Heart left ventricle (tissue), 16 donors: ENCODE measurements at regions not wholly inside any gene's neighbourhood (a gene's known extent, or its start where the extent isn't known, plus 50 kb on each side); places are given as distances from the start of the nearest gene placed in this dataset.

Experiments used
- ATAC-seq, 4 donors: fragments of 200-7000 bp; cut with Tn5 transposase; one replicate each; pipeline ENCODE4 v1.9.1; 2020 to 2022; ENCODE audit warnings: moderate library complexity in 4 of 4, mild to moderate bottlenecking in 3 of 4, moderate number of reproducible peaks in 1 of 4
- DNase-seq, 5 donors: peaks; one replicate each; pipeline ENCODE4 v3.0.0-alpha.2; 2020
- H3K27ac ChIP-seq, 12 donors: fragments of 200-600 bp; sonication (generic) in 4 of 12; one replicate each; pipeline versions ENCODE4 v1.5.0 to v1.8.0; 2016 to 2022; ENCODE audit warnings: mild to moderate bottlenecking in 2 of 12
- H3K27me3 ChIP-seq, 9 donors: fragments of 200-600 bp; sonication (generic) in 2 of 9; one replicate each; pipeline versions ENCODE4 v1.5.1 to v1.8.0; 2016 to 2022; ENCODE audit warnings: mild to moderate bottlenecking in 3 of 9
- H3K36me3 ChIP-seq, 9 donors: fragments of 200-600 bp; sonication (generic) in 2 of 9; one replicate each; pipeline versions ENCODE4 v1.5.0 to v1.8.0; 2018 to 2022; ENCODE audit warnings: mild to moderate bottlenecking in 2 of 9
- H3K4me1 ChIP-seq, 12 donors: fragments of 200-600 bp; sonication (generic) in 4 of 12; one replicate each; pipeline versions ENCODE4 v1.5.0 to v1.8.0; 2016 to 2022; ENCODE audit warnings: mild to moderate bottlenecking in 3 of 12
- H3K4me3 ChIP-seq, 12 donors: fragments of 200-600 bp; sonication (generic) in 4 of 12; one replicate each; pipeline versions ENCODE4 v1.5.0 to v1.8.0; 2017 to 2022; ENCODE audit warnings: mild to moderate bottlenecking in 9 of 12, moderate library complexity in 4 of 12
- H3K9me3 ChIP-seq, 12 donors: fragments of 200-600 bp; sonication (generic) in 4 of 12; one replicate each; pipeline versions ENCODE4 v1.5.0 to v1.8.0; 2016 to 2022; ENCODE audit warnings: mild to moderate bottlenecking in 1 of 12
- POLR2A ChIP-seq, 2 donors: fragments of 450-650 bp; IDR thresholded peaks; one replicate each; pipeline ENCODE4 v1.6.1; 2017; ENCODE audit warnings: antibody characterized with exemption in 2 of 2, mild to moderate bottlenecking in 2 of 2, moderate library complexity in 2 of 2
- WGBS, 4 donors: extraction: QIAGEN DNeasy Blood & Tissue Kit in 2 of 4; methylation state at CpG; one replicate each; pipeline versions ENCODE4 v1.1.5 to v1.1.7; 2013 to 2018; 5-methylcytosine and 5-hydroxymethylcytosine counted together
- intact Hi-C, 10 donors: fragments of 100-400 bp; cut with DNase I; formaldehyde crosslinking; loops; one replicate each; pipeline versions ENCODE4 v1.11.1 to v1.14.2; 2022
- TF ChIP-seq, protein P1 (sequence below), 12 donors: fragments of 200-600 bp; sonication (generic) in 4 of 12; IDR thresholded peaks; one replicate each; pipeline versions ENCODE4 v1.5.0 to v1.8.0; 2018 to 2022; ENCODE audit warnings: antibody characterized with exemption in 12 of 12, mild to moderate bottlenecking in 5 of 12
- donor health status: ischemic (EF 13 %, LVEDD 7.1; RV severe dilation, severe dysfunction).
- donor health status: healthy with polysubstance abuse.
- donor health status: DM: no; HTN: yes; CAD: no.
- donor health status: DM: no; HTN: no; CAD: no.
- donor health status: ischemic (EF 25% LVEDD 6.9; RV normal size, moderate dysfunction).
- donor health status: ischemic (EF 25% LVEDD 5.7; RV mildly dilated, moderate dysfunction).
- donor health status: healthy.
- donor health status: DM: yes; HTN: yes; CAD: no.
- donor health status: ischemic (EF 35%, LVEDD 5.7; RV mildly dilated, moderate dysfunction).
- donor health status: nonischemic (EF 11% LVEDD 7.7; RV severe dilation, severe dysfunction).
- donor health status: DM: yes; HTN: yes; CAD: no.
- donor health status: PGD.
- donor health status: ischemic (EF 29% LVEDD 5.4; RV normal size, mild dysfunction).
- donor health status: nonischemic (EF 23%, LVEDD 6.1; RV moderate dilation, normal function).

DNA sequence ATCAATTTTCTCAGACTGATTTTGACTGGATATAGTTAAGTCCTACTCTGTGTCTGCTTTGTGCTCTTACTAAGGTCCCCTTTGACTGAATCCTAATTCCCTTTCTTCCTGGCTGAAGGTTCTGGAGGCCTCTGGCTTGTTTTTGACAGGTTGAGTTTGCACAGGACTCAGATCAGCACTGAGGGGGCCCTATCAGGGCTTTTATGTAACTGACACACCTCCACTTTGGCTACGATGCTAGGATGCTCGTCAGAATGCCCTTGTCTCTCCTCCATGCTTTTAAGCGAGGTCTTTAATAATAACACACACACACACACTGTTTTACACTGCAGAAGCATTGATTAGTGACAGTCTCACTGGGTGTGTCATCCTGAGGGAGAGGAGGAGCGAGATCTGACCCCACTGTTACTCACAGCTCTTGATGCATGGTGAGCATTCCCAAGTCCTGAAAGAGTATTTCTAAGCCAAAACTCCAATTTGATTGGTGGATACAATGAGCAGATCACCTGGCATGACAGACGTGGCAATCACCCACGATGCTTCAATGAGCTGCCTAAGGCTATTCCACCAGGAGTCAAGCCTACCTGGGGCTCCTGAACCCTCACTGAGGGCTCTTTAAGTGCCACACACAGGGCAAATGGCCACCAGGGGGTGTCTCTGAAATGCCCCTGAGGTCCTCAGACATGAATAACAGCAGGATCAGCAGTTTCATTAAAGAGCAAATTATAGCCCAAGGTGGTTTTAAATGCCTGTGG is 130.4 kb upstream of the CPEB2 start:
- 53 to 64% (median 58%) methylated on average over 6 of the region's 6 CpGs for WGBS, 4 donors
- ATAC-seq (no peak), DNase-seq (no peak)
- Histone ChIP-seq H3K4me3 (no peak overlapping the region), H3K36me3 (no peaks in the 10 kb centered on the region), H3K27me3 (peaks cover 0 to 6% (median 0%) of the 10 kb centered on the region in 9 donors), H3K27ac (no peak overlapping the region), H3K4me1 (peaks cover 0 to 7% (median under 1%) of the 10 kb centered on the region in 12 donors), H3K9me3 (no peaks in the 10 kb centered on the region)
- intact Hi-C loops, result no loop called here
- TF ChIP-seq, protein P1, sequence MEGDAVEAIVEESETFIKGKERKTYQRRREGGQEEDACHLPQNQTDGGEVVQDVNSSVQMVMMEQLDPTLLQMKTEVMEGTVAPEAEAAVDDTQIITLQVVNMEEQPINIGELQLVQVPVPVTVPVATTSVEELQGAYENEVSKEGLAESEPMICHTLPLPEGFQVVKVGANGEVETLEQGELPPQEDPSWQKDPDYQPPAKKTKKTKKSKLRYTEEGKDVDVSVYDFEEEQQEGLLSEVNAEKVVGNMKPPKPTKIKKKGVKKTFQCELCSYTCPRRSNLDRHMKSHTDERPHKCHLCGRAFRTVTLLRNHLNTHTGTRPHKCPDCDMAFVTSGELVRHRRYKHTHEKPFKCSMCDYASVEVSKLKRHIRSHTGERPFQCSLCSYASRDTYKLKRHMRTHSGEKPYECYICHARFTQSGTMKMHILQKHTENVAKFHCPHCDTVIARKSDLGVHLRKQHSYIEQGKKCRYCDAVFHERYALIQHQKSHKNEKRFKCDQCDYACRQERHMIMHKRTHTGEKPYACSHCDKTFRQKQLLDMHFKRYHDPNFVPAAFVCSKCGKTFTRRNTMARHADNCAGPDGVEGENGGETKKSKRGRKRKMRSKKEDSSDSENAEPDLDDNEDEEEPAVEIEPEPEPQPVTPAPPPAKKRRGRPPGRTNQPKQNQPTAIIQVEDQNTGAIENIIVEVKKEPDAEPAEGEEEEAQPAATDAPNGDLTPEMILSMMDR (IDR thresholded peaks at IDR 0.05), result peak in 6 of 12 donors; percentile 13 to 23 (median 18)
- TF ChIP-seq POLR2A (IDR thresholded peaks at IDR 0.05), result no peak

- no peak overlapping the region for H3K27ac ChIP-seq
- H3K4me1 ChIP-seq, result peaks cover 0 to 21% (median 11%) of the 10 kb centered on the region in 12 donors
- WGBS, 4 donors, result 67 to 93% (median 92%) methylated on average over 1 of the region's 1 CpG
- DNase-seq (no peak), ATAC-seq (no peak)
- no peaks in the 10 kb centered on the region for H3K36me3 ChIP-seq
- TF ChIP-seq, protein P1 (IDR thresholded peaks at IDR 0.05), result no peak
- TF ChIP-seq POLR2A (IDR thresholded peaks at IDR 0.05), result no peak
- no peaks in the 10 kb centered on the region for H3K9me3 ChIP-seq
- H3K27me3 ChIP-seq, result no peaks in the 10 kb centered on the region
- H3K4me3 ChIP-seq, result no peak overlapping the region
- intact Hi-C loops, result loop anchor here in 1 of 10 donors (5.0 kb wide), 1 partner anchor 37 kb away; no protein-coding TSS in a partner anchor
These were observed 127.3 kb upstream of the CPEB2 start for GRCh38 chr4:14874990-14875389.

DNA sequence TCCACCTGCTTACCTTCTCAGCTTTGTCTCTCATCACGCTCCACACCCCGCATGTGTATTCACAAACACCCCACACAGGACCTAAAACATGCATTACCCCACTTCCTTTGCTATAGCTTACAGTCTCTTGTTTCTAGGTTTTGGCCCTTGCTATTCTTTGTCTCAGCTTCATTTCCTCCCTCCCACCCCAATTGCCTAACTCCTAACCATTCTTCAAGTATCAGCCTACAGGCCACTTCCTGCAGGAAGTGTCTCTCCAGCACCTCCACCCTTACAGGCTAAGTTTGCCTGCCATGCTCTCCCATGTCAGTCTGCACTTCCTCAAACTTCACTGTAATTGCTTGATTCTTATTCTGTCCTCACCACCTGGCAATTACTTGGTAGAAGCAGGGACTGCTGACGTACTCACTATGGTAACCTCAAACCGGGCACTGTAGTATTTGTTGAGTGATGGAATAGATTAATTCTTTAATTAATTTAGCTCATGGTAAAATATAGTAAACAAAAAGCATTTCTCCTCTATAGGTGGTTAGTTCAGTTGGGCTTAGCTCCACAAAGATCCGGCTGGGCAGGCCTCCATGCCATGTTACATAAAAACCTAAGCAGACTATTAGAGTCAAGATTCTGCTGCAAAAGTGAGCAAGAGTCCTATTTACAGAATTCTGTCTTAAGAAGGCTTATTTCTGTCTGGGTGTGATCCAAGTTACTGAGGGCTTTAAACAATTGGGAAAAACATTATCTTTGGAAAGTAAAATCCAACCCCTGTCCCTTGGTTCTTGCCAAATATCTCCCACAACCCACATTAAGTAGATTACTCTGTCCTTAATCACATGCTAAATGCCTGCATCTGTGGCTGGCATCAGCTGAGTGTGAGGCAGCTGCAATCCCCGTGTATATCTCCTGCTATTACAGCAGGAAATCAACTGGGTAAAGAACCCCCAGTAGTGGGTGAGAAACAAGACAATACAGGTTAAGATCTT is 124.7 kb upstream of the CPEB2 start:
- H3K27me3 ChIP-seq, result no peaks in the 10 kb centered on the region
- peak in 4 of 5 donors; percentile 30 to 32 (median 31) for DNase-seq

More for the DNA sequence above, 124.7 kb upstream of the CPEB2 start:
- H3K9me3 ChIP-seq, result no peaks in the 10 kb centered on the region
- WGBS, 4 donors, result 29 to 39% (median 32%) methylated on average over 6 of the region's 6 CpGs
- peak; percentile 32 to 93 (median 87) for ATAC-seq
- intact Hi-C loops, result loop anchor here in 1 of 10 donors (5.0 kb wide), 1 partner anchor 35 kb away; no protein-coding TSS in a partner anchor
- H3K36me3 ChIP-seq, result no peaks in the 10 kb centered on the region
- H3K4me1 ChIP-seq, result peaks cover 0 to 21% (median 11%) of the 10 kb centered on the region in 12 donors
- TF ChIP-seq, protein P1 (IDR thresholded peaks at IDR 0.05), result no peak
- no peak overlapping the region for H3K4me3 ChIP-seq
- H3K27ac ChIP-seq, result peak overlapping the region in 10 of 12 donors; percentile 17 to 68 (median 46)
